SJCRH30 (cell line): ENCODE measurements at regions not wholly inside any gene's neighbourhood (a gene's known extent, or its start where the extent isn't known, plus 50 kb on each side); places are given as distances from the start of the nearest gene placed in this dataset.
A peak's percentile ranks its signal among the peaks of the same experiment; 100 is the strongest.

Experiments
- DNase-seq, 2 experiments: peaks; one replicate each; pipeline ENCODE4 v3.0.0-alpha.2; 2015 to 2020
- H3K27ac ChIP-seq: fragments of 250-450 bp; sonication (Bioruptor Pico); 2 replicates; pipeline ENCODE4 v1.5.1; 2020; ENCODE audit warnings: mild to moderate bottlenecking, moderate library complexity
- H3K27me3 ChIP-seq: fragments of 250-450 bp; sonication (Bioruptor Pico); 2 replicates; pipeline ENCODE4 v1.5.1; 2020; ENCODE audit warnings: mild to moderate bottlenecking, moderate library complexity
- H3K36me3 ChIP-seq: fragments of 250-450 bp; sonication (Bioruptor Pico); 2 replicates; pipeline ENCODE4 v1.5.1; 2020; ENCODE audit warnings: mild to moderate bottlenecking, moderate library complexity
- H3K4me1 ChIP-seq: fragments of 250-450 bp; sonication (Bioruptor Pico); 2 replicates; pipeline ENCODE4 v1.5.1; 2020; ENCODE audit warnings: mild to moderate bottlenecking, moderate library complexity
- H3K4me3 ChIP-seq: fragments of 250-450 bp; sonication (Bioruptor Pico); 2 replicates; pipeline ENCODE4 v1.5.1; 2020; ENCODE audit warnings: mild to moderate bottlenecking, moderate library complexity
- H3K9me3 ChIP-seq: fragments of 250-450 bp; sonication (Bioruptor Pico); replicated peaks from 2 replicates; pipeline ENCODE4 v1.5.1; 2020; ENCODE audit warnings: mild to moderate bottlenecking, moderate library complexity

DNA sequence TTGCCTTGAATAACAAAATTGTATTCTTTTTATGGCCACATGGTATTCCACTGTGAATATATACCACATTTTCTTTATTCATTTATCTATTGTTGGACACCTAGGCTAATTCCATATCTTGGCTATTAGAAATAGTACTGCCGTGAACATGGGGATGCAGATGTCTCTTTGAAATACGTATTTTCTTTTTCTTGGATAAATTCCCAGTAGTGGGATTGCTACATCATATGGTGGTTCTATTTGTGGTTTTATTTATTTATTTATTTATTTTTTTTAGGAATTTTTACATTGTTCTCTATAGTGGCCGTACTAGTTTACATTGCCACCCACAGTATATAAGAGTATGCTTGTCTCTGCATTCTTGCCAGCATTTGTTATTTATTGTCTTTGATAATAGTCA, 679.8 kb upstream of the NRXN1 start:
- Histone ChIP-seq H3K4me3 (no peak overlapping the region), H3K4me1 (no peaks in the 10 kb centered on the region), H3K27me3 (no peaks in the 10 kb centered on the region; the same call in 1 of the 2 replicates), H3K27ac (no peak overlapping the region), H3K36me3 (no peaks in the 10 kb centered on the region), H3K9me3 (peaks cover 6% of the 10 kb centered on the region; the same call in 1 of the 2 replicates)
- no peak for DNase-seq

DNA sequence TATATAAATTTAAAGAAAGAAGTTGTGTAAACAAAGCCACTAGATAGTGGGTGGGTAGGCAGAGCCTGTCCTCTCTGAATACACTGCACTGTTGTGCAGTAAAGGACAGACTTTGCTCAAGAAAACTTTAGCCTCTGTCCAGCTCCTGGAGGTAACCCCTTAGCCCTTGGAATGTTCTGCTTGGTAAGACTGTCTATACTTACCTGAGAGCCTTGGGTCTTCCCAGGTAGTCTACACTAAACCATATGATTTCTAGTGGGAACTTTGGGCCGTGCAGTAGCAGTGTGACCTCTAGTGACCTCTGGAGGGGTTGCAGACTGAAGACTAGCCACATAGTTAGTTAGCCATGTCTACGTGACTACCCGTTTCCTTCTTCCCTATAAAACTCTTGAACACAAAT, 678.3 kb upstream of the NRXN1 start:
- Histone ChIP-seq H3K4me3 (no peak overlapping the region), H3K27ac (no peak overlapping the region), H3K36me3 (no peaks in the 10 kb centered on the region), H3K9me3 (peaks cover 6% of the 10 kb centered on the region; the same call in 1 of the 2 replicates), H3K4me1 (no peaks in the 10 kb centered on the region), H3K27me3 (peaks cover 4% of the 10 kb centered on the region; the same call in 1 of the 2 replicates)
- peak in 1 of 2 experiments; percentile 29 for DNase-seq

DNA sequence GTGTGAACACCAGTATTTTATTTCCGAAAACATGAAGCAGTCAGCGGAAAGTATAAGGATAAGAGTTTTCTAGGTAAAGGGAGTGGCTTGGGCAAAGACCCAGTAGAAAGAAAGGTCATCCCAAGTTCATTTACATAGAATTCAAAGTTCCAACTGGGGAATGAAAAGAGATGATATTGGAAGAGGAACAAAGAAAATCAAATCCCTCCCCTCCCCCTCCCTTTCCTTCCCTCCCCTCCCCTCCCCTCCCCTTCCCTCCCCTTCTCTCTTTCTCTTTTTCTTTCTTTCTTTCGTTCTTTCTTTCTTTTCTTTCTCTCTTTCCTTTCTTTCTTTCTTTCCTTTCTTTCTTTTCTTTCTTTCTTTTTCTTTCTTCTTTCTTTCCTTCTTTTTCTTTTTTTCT, 675.7 kb upstream of the NRXN1 start:
- Histone ChIP-seq H3K4me3 (no peak overlapping the region), H3K4me1 (no peaks in the 10 kb centered on the region), H3K27me3 (peaks cover 6% of the 10 kb centered on the region; the same call in 1 of the 2 replicates), H3K27ac (no peak overlapping the region), H3K9me3 (no peaks in the 10 kb centered on the region), H3K36me3 (no peaks in the 10 kb centered on the region)
- DNase-seq: no peak

GRCh38 chr2:51706220-51706619, 674.3 kb upstream of the NRXN1 start:
- H3K4me3 ChIP-seq: no peak overlapping the region
- H3K27ac ChIP-seq: no peak overlapping the region

DNA sequence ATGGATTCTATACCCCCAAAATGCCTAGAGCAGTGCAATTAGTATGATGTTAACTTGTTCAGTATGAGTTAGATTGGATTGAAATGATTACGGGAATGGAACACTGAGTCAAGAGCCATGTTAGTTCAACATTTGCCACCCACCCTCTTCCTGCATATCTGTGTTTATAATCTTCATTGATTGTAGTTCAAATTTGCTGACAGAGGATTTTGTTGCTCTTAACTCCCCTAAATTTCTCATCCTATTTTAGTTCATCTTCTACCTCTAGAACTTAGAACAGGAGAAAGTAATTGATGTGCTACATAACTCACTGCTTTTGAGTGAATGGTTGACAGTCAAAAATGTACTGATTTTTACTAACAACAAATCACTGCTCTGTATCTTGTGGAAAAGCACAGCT, 673.5 kb upstream of the NRXN1 start:
- Histone ChIP-seq H3K27me3 (peaks cover 6% of the 10 kb centered on the region; the same call in 1 of the 2 replicates), H3K36me3 (no peaks in the 10 kb centered on the region), H3K4me1 (no peaks in the 10 kb centered on the region), H3K4me3 (no peak overlapping the region), H3K9me3 (no peaks in the 10 kb centered on the region), H3K27ac (no peak overlapping the region)
- no peak for DNase-seq

More at GRCh38 chr2:51706220-51706619, 674.3 kb upstream of the NRXN1 start:
- Histone ChIP-seq H3K9me3 (no peaks in the 10 kb centered on the region), H3K4me1 (no peaks in the 10 kb centered on the region), H3K36me3 (no peaks in the 10 kb centered on the region), H3K27me3 (peaks cover 6% of the 10 kb centered on the region; the same call in 1 of the 2 replicates)
- DNase-seq: no peak

DNA sequence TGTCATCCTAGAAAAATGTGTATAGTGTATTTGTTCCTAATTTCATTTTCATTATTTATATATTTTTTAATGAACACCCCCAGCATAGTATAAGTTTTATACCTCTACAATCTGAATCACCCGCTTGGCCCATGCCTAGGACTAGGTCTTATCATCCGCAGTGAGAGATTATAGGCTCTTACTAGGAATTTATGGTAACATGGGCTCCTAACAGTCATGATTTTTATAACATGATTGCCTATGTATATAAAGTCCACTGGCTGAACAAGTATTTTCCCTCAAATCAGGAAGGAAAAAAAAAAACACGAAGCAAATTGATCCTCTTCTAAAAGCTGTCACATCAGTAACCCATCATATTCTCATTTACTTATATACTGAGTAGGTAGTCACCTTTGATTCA, 666.1 kb upstream of the NRXN1 start:
- H3K27me3 ChIP-seq: no peaks in the 10 kb centered on the region
- no peak for DNase-seq
- no peaks in the 10 kb centered on the region for H3K4me1 ChIP-seq

GRCh38 chr2:51697095-51697494, 665.2 kb upstream of the NRXN1 start:
- Histone ChIP-seq H3K4me1 (no peaks in the 10 kb centered on the region), H3K27ac (no peak overlapping the region), H3K9me3 (no peaks in the 10 kb centered on the region), H3K4me3 (no peak overlapping the region), H3K27me3 (no peaks in the 10 kb centered on the region), H3K36me3 (no peaks in the 10 kb centered on the region)
- DNase-seq: no peak

More for the DNA sequence above, 666.1 kb upstream of the NRXN1 start:
- Histone ChIP-seq H3K9me3 (no peaks in the 10 kb centered on the region), H3K36me3 (no peaks in the 10 kb centered on the region), H3K4me3 (no peak overlapping the region), H3K27ac (no peak overlapping the region)

DNA sequence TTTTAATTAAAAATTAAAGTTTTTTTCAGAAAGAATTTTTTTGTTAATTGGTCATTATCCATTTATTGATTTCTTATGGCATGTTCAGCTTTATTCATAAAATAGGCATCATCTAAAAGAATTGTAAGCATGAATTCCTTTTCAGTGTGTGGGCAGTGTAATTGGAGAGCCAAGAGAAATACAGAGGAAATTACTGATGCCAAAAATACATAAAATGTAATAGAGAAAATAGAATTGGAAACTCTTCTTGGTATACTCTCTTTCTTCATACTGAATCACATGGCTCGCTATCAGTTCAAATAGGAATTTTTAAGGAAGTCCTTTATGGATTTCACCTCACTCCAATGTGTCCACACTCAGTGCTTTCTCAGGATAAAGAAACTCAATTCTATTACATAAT, 663.6 kb upstream of the NRXN1 start:
- H3K27ac ChIP-seq: no peak overlapping the region

GRCh38 chr2:51693640-51694039, 661.7 kb upstream of the NRXN1 start:
- no peaks in the 10 kb centered on the region for H3K9me3 ChIP-seq
- no peak overlapping the region for H3K4me3 ChIP-seq
- DNase-seq: no peak
- no peaks in the 10 kb centered on the region; the same call in 1 of the 2 replicates for H3K27me3 ChIP-seq
- H3K27ac ChIP-seq: no peak overlapping the region
- no peaks in the 10 kb centered on the region; the same call in 1 of the 2 replicates for H3K4me1 ChIP-seq
- no peaks in the 10 kb centered on the region for H3K36me3 ChIP-seq

More for the DNA sequence above, 663.6 kb upstream of the NRXN1 start:
- H3K9me3 ChIP-seq: no peaks in the 10 kb centered on the region
- DNase-seq: no peak
- no peaks in the 10 kb centered on the region for H3K36me3 ChIP-seq
- no peaks in the 10 kb centered on the region for H3K4me1 ChIP-seq
- H3K27me3 ChIP-seq: no peaks in the 10 kb centered on the region
- H3K4me3 ChIP-seq: no peak overlapping the region

DNA sequence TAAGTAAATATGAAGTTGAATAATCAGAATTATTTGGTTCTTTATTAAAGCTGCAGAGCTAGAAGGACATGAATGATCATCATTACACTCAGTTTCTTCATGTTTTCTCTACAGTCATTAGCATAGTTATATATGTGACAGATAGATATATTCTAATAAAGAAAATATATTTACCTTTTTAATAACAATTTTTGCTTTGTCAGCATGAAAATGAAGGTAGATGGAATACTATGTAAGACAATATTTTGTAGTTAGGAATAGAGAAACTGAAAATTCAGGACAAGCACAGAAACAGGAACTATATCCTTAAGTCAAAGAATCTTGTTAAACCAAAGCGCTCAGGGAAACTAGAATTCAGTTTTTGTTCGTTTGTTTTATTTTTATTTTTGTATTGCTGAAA, 649.9 kb upstream of the NRXN1 start:
- H3K4me3 ChIP-seq: no peak overlapping the region
- H3K27me3 ChIP-seq: no peaks in the 10 kb centered on the region; the same call in none of the 2 replicates
- H3K27ac ChIP-seq: no peak overlapping the region
- H3K4me1 ChIP-seq: no peaks in the 10 kb centered on the region
- H3K9me3 ChIP-seq: no peaks in the 10 kb centered on the region
- no peak for DNase-seq
- H3K36me3 ChIP-seq: no peaks in the 10 kb centered on the region

DNA sequence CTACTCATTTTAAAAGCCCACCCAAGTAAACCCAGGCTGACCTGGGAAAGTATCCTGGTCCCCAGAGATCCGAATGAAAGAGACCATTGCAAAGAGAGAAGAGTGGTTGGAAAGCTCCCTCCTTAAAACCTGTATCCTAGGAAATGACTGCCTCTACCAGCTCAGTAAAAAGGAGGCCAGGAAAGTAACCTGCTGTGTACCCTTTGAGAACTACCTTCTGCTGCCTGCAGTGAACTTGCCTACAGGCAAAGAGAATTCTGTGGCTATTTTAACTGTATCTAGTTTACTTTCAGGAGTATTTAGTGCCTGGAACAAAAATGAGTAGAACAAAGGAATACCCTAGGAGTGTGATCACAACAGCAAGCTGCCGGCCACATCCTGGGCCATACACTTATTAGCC, 641.7 kb upstream of the NRXN1 start:
- DNase-seq: no peak
- H3K4me1 ChIP-seq: no peaks in the 10 kb centered on the region
- no peaks in the 10 kb centered on the region for H3K9me3 ChIP-seq
- no peak overlapping the region for H3K4me3 ChIP-seq
- H3K36me3 ChIP-seq: no peaks in the 10 kb centered on the region
- no peak overlapping the region for H3K27ac ChIP-seq
- peaks cover 7% of the 10 kb centered on the region for H3K27me3 ChIP-seq

- Histone ChIP-seq H3K4me1 (no peaks in the 10 kb centered on the region), H3K27ac (no peak overlapping the region), H3K9me3 (no peaks in the 10 kb centered on the region), H3K36me3 (no peaks in the 10 kb centered on the region), H3K4me3 (no peak overlapping the region), H3K27me3 (peaks cover 8% of the 10 kb centered on the region; the same call in 1 of the 2 replicates)
- DNase-seq: no peak
These were observed 635.7 kb upstream of the NRXN1 start for GRCh38 chr2:51667679-51668078.

GRCh38 chr2:51662187-51662586, 630.3 kb upstream of the NRXN1 start:
- Histone ChIP-seq H3K27ac (no peak overlapping the region), H3K4me3 (no peak overlapping the region), H3K4me1 (no peaks in the 10 kb centered on the region), H3K27me3 (peaks cover 7% of the 10 kb centered on the region; the same call in 1 of the 2 replicates), H3K36me3 (no peaks in the 10 kb centered on the region), H3K9me3 (no peaks in the 10 kb centered on the region)
- DNase-seq: no peak

DNA sequence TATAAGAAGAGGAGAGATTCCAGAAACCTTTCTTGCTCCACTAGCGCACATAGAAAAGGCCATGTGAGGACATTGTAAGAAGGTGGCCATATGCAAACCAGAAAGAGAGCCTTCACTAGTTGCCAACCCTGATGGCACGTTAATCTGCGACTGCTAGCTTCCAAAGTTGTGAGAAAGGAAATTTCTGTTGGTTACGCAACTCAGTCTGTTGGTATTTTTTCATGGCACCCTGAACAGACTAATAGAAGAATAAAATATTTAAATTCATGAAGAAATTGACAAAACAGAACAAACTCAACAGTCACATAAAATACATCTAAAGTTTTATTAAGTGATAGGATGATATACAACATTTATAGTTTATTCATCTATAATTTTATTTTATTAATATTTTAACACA, 625.9 kb upstream of the NRXN1 start:
- no peaks in the 10 kb centered on the region for H3K4me1 ChIP-seq
- H3K27me3 ChIP-seq: 0 out of 2 replicates have a peak, but pooled peaks cover 8% of the 10 kb centered on the region
- no peak for DNase-seq
- H3K4me3 ChIP-seq: no peak overlapping the region
- H3K36me3 ChIP-seq: no peaks in the 10 kb centered on the region
- H3K27ac ChIP-seq: no peak overlapping the region
- no peaks in the 10 kb centered on the region for H3K9me3 ChIP-seq

GRCh38 chr2:51650769-51651168, 618.8 kb upstream of the NRXN1 start:
- H3K36me3 ChIP-seq: no peaks in the 10 kb centered on the region
- H3K27me3 ChIP-seq: 0 out of 2 replicates have a peak, but pooled peaks cover 6% of the 10 kb centered on the region
- no peaks in the 10 kb centered on the region for H3K4me1 ChIP-seq
- no peak for DNase-seq
- no peak overlapping the region for H3K4me3 ChIP-seq
- no peaks in the 10 kb centered on the region for H3K9me3 ChIP-seq
- no peak overlapping the region for H3K27ac ChIP-seq

DNA sequence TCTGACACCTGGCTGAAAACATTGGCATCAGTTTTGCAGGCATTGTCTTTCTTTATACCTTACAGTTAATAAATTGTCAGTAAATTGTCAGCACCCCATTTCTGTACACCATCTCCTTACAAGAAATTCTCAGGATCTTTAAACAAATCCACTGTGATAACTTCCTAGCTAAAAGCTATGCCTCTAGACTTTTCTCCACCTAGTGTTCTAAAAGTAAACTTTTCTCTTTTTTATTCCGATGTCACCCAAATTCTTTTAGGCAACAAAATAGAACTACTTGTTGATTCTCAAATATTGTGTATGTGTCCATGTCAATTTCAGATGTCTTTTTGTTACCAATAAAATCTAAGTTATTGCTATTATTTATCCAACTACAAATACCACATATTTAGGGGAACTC, 617.4 kb upstream of the NRXN1 start:
- no peak overlapping the region for H3K4me3 ChIP-seq
- no peaks in the 10 kb centered on the region for H3K9me3 ChIP-seq
- no peak overlapping the region for H3K27ac ChIP-seq
- DNase-seq: no peak
- no peaks in the 10 kb centered on the region for H3K4me1 ChIP-seq
- H3K27me3 ChIP-seq: 0 out of 2 replicates have a peak, but pooled peaks cover 3% of the 10 kb centered on the region
- no peaks in the 10 kb centered on the region for H3K36me3 ChIP-seq
